Right lobe of liver (tissue), 6 donors: ENCODE measurements at regions not wholly inside any gene's neighbourhood (a gene's known extent, or its start where the extent isn't known, plus 50 kb on each side); places are given as distances from the start of the nearest gene placed in this dataset.

Source experiments
- ATAC-seq, 4 donors: fragments of 200-7000 bp; cut with Tn5 transposase; one replicate each; pipeline ENCODE4 v1.9.1; 2020; ENCODE audit warnings: mild to moderate bottlenecking in 4 of 4, moderate library complexity in 4 of 4
- DNase-seq, 3 donors: peaks; one replicate each; pipeline ENCODE4 v3.0.0-alpha.2; 2020
- H3K27ac ChIP-seq, 3 donors: fragments of 200-600 bp; one replicate each; pipeline ENCODE4 v1.8.0; 2022
- H3K27me3 ChIP-seq, 2 donors: fragments of 200-600 bp; one replicate each; pipeline ENCODE4 v1.8.0; 2022
- H3K36me3 ChIP-seq, 4 donors: fragments of 200-600 bp; sonication (generic) in 1 of 4; one replicate each; pipeline versions ENCODE4 v1.5.1 to v1.8.0; 2017 to 2022; ENCODE audit warnings: control low read depth in 1 of 4
- H3K4me1 ChIP-seq, 4 donors: fragments of 200-600 bp; sonication (generic) in 1 of 4; one replicate each; pipeline versions ENCODE4 v1.5.1 to v1.8.0; 2017 to 2022; ENCODE audit warnings: control low read depth in 1 of 4
- H3K4me3 ChIP-seq, 3 donors: fragments of 200-600 bp; one replicate each; pipeline ENCODE4 v1.8.0; 2022
- H3K9me3 ChIP-seq, 4 donors: fragments of 200-600 bp; sonication (generic) in 1 of 4; one replicate each; pipeline versions ENCODE4 v1.5.1 to v1.8.0; 2017 to 2022; ENCODE audit warnings: control low read depth in 1 of 4
- CTCF ChIP-seq, 4 donors: fragments of 200-600 bp in 3 of 4; fragments of 450-650 bp in 1 of 4; IDR thresholded peaks; one replicate each; pipeline versions ENCODE4 v1.5.1 to v1.8.0; 2016 to 2022; ENCODE audit warnings: antibody characterized with exemption in 4 of 4, mild to moderate bottlenecking in 2 of 4
- POLR2A ChIP-seq: fragments of 450-650 bp; IDR thresholded peaks from one replicate; pipeline ENCODE4 v1.6.1; 2017; ENCODE audit warnings: antibody characterized with exemption, mild to moderate bottlenecking
- WGBS: methylation state at CpG from one replicate; pipeline ENCODE4 v1.1.6; 2018; ENCODE audit warnings: low coverage, low lambda C conversion rate; ENCODE audit not compliant: insufficient coverage; ENCODE audit errors: missing lambda C conversion rate; 5-methylcytosine and 5-hydroxymethylcytosine counted together
- intact Hi-C, 2 donors: fragments of 100-400 bp; cut with DNase I; formaldehyde crosslinking; loops; one replicate each; pipeline versions ENCODE4 v1.11.2 to v1.14.1; 2022
- donor health status: DM: no; HTN: yes; CAD: no.
- donor health status: DM: no; HTN: no; CAD: no.
- donor health status: DM: no; HTN: no; CAD: no.
- donor health status: DM: no; HTN: yes; CAD: no.
- donor health status: DM: no; HTN: yes; CAD: no.

GRCh38 chr2:121831841-121832240, 76.4 kb downstream of the TSN start:
- Histone ChIP-seq H3K4me1 (no peaks in the 10 kb centered on the region), H3K27me3 (no peaks in the 10 kb centered on the region), H3K9me3 (no peaks in the 10 kb centered on the region), H3K36me3 (no peaks in the 10 kb centered on the region), H3K4me3 (no peak overlapping the region), H3K27ac (no peak overlapping the region)
- ATAC-seq, result no peak
- intact Hi-C loops, result no loop called here
- DNase-seq, result no peak
- TF ChIP-seq POLR2A, result no peak
- TF ChIP-seq CTCF (IDR thresholded peaks at IDR 0.05), result no peak
- 64% methylated on average over 4 of the region's 9 CpGs for WGBS

- 63% methylated on average over 13 of the region's 14 CpGs for WGBS
- no peak for ATAC-seq
Measured at GRCh38 chr2:121832412-121833357, 77.2 kb downstream of the TSN start.

GRCh38 chr2:121833358-121833723, 77.9 kb downstream of the TSN start:
- intact Hi-C loops, result no loop called here
- ATAC-seq (no peak), DNase-seq (no peak)
- Histone ChIP-seq H3K27me3 (no peaks in the 10 kb centered on the region), H3K36me3 (no peaks in the 10 kb centered on the region), H3K9me3 (no peaks in the 10 kb centered on the region), H3K4me3 (no peak overlapping the region), H3K4me1 (no peaks in the 10 kb centered on the region), H3K27ac (no peak overlapping the region)
- WGBS, result 56% methylated on average over 4 of the region's 4 CpGs
- TF ChIP-seq POLR2A (no peak), CTCF (IDR thresholded peaks at IDR 0.05) (no peak)

More at GRCh38 chr2:121832412-121833357, 77.2 kb downstream of the TSN start:
- Histone ChIP-seq H3K4me1 (no peaks in the 10 kb centered on the region), H3K4me3 (no peak overlapping the region), H3K36me3 (no peaks in the 10 kb centered on the region), H3K9me3 (no peaks in the 10 kb centered on the region), H3K27me3 (no peaks in the 10 kb centered on the region), H3K27ac (no peak overlapping the region)
- intact Hi-C loops, result no loop called here
- no peak for DNase-seq
- TF ChIP-seq POLR2A (no peak), CTCF (IDR thresholded peaks at IDR 0.05) (no peak)

GRCh38 chr2:121836611-121837010, 81.2 kb downstream of the TSN start:
- no peaks in the 10 kb centered on the region for H3K9me3 ChIP-seq
- DNase-seq (no peak), ATAC-seq (peak in 3 of 4 donors; percentile 30 to 42 (median 35))
- no peaks in the 10 kb centered on the region for H3K4me1 ChIP-seq
- no peak for TF ChIP-seq CTCF (IDR thresholded peaks at IDR 0.05)
- TF ChIP-seq POLR2A, result no peak
- intact Hi-C loops, result no loop called here
- no peak overlapping the region for H3K4me3 ChIP-seq
- 29% methylated on average over 9 of the region's 10 CpGs for WGBS
- H3K36me3 ChIP-seq, result no peaks in the 10 kb centered on the region
- H3K27ac ChIP-seq, result no peak overlapping the region
- H3K27me3 ChIP-seq, result no peaks in the 10 kb centered on the region
